ENCODE measurements at regions not wholly inside any gene's neighbourhood (a gene's known extent, or its start where the extent isn't known, plus 50 kb on each side); places are given as distances from the start of the nearest gene placed in this dataset.
A peak's percentile ranks its signal among the peaks of the same experiment; 100 is the strongest.

GRCh38 chr13:22717036-22717435, 463.7 kb upstream of the SGCG start:
- no peak for TF ChIP-seq EP300 (IDR thresholded peaks at IDR 0.05)
- TF ChIP-seq POLR2A (IDR thresholded peaks at IDR 0.05) = no peak
- no peak for TF ChIP-seq CTCF (IDR thresholded peaks at IDR 0.05)
- no peak for TF ChIP-seq POLR2AphosphoS5 (IDR thresholded peaks at IDR 0.05)
- Histone ChIP-seq H3K36me3 (no peaks in the 10 kb centered on the region), H3K4me1 (no peaks in the 10 kb centered on the region), H3K27me3 (no peaks in the 10 kb centered on the region), H3K9me3 (no peaks in the 10 kb centered on the region), H3K27ac (no peak overlapping the region), H3K4me3 (no peak overlapping the region)
- 23 to 50% (median 32%) methylated on average over 7 of the region's 7 CpGs for WGBS, 5 donors
- intact Hi-C loops (cut with DNase I; ENCODE audit: low total_unique reads) = no loop called here
- peak in 1 of 2 donors; percentile 14 for DNase-seq

- no peak overlapping the region for H3K27ac ChIP-seq
- TF ChIP-seq POLR2AphosphoS5 (IDR thresholded peaks at IDR 0.05) (no peak), EP300 (IDR thresholded peaks at IDR 0.05) (no peak), POLR2A (IDR thresholded peaks at IDR 0.05) (no peak), CTCF (IDR thresholded peaks at IDR 0.05) (no peak)
- no peak for DNase-seq
- intact Hi-C loops (cut with DNase I; ENCODE audit: low total_unique reads) = no loop called here
- peaks cover 0 to 5% (median 0%) of the 10 kb centered on the region in 3 donors for H3K27me3 ChIP-seq
- WGBS, 5 donors = 62 to 69% (median 63%) methylated on average over 6 of the region's 6 CpGs
- no peaks in the 10 kb centered on the region for H3K9me3 ChIP-seq
- no peaks in the 10 kb centered on the region for H3K36me3 ChIP-seq
- no peaks in the 10 kb centered on the region for H3K4me1 ChIP-seq
- no peak overlapping the region for H3K4me3 ChIP-seq
These were observed 454.1 kb upstream of the SGCG start for GRCh38 chr13:22726726-22727125.

GRCh38 chr13:22735011-22735995, 445.5 kb upstream of the SGCG start:
- Histone ChIP-seq H3K27me3 (peaks cover 0 to 7% (median 0%) of the 10 kb centered on the region in 3 donors), H3K4me1 (no peaks in the 10 kb centered on the region), H3K9me3 (no peaks in the 10 kb centered on the region), H3K27ac (no peak overlapping the region), H3K4me3 (no peak overlapping the region), H3K36me3 (no peaks in the 10 kb centered on the region)
- DNase-seq = peak in 1 of 2 donors; percentile 50
- WGBS, 5 donors = 36 to 45% (median 40%) methylated on average over 24 of the region's 24 CpGs
- TF ChIP-seq EP300 (IDR thresholded peaks at IDR 0.05) (no peak), POLR2A (IDR thresholded peaks at IDR 0.05) (no peak), CTCF (IDR thresholded peaks at IDR 0.05) (no peak), POLR2AphosphoS5 (IDR thresholded peaks at IDR 0.05) (no peak)
- intact Hi-C loops (cut with DNase I; ENCODE audit: low total_unique reads) = no loop called here

GRCh38 chr13:22736084-22736767, 444.6 kb upstream of the SGCG start:
- intact Hi-C loops (cut with DNase I; ENCODE audit: low total_unique reads) = no loop called here
- WGBS, 5 donors = 58 to 77% (median 69%) methylated on average over 20 to 28 of the region's 28 CpGs
- Histone ChIP-seq H3K27ac (no peak overlapping the region), H3K4me1 (no peaks in the 10 kb centered on the region), H3K4me3 (no peak overlapping the region), H3K9me3 (no peaks in the 10 kb centered on the region), H3K27me3 (peaks cover 0 to 7% (median 0%) of the 10 kb centered on the region in 3 donors), H3K36me3 (no peaks in the 10 kb centered on the region)
- DNase-seq = no peak
- TF ChIP-seq POLR2AphosphoS5 (IDR thresholded peaks at IDR 0.05) (no peak), EP300 (IDR thresholded peaks at IDR 0.05) (no peak), CTCF (IDR thresholded peaks at IDR 0.05) (no peak), POLR2A (IDR thresholded peaks at IDR 0.05) (no peak)
